HepG2 (cell line): ENCODE measurements at regions not wholly inside any gene's neighbourhood (a gene's known extent, or its start where the extent isn't known, plus 50 kb on each side); places are given as distances from the start of the nearest gene placed in this dataset.

Experiments
- ATAC-seq: fragments of 200-7000 bp; cut with Tn5 transposase; 3 replicates; pipeline ENCODE4 v1.9.1; 2020; ENCODE audit warnings: mild to moderate bottlenecking, moderate library complexity
- BruUV-seq: library from RNA; stranded (reverse); fragments of 400-500 nt; replicated peaks from 2 replicates; lab custom pipeline; 2021; lab: Mats Ljungman, UMichigan
- CTCF ChIA-PET: fragments of 300-600 bp; formaldehyde crosslinking; extraction: SDS; loops from one replicate; lab custom pipeline; 2021; ENCODE audit warnings: low total read pairs, inconsistent platforms, low intra/inter-chr PET ratio; lab: Yijun Ruan, JAX
- POLR2A ChIA-PET: fragments of 350-600 bp; sonication (Branson Sonifier 250); formaldehyde crosslinking; loops from one replicate; lab custom pipeline; 2020; ENCODE audit warnings: antibody characterized with exemption, inconsistent platforms; lab: Yijun Ruan, JAX
- DNase-seq: peaks from one replicate; pipeline ENCODE4 v3.0.0-alpha.2; 2015; ENCODE audit warnings: low spot score
- FAIRE-seq: peaks from 3 replicates; lab custom pipeline; 2011; peaks lifted over from hg19 to GRCh38; lab: Jason Lieb, UNC
- H2AFZ ChIP-seq: one replicate; pipeline ENCODE4 v1.6.1; 2011; ENCODE audit warnings: low read length, inconsistent platforms
- H3K27ac ChIP-seq: fragments of 300-600 bp; 3 replicates; pipeline ENCODE4 v1.8.0; 2011; ENCODE audit warnings: mixed run types, mild to moderate bottlenecking, mixed read lengths, low read length, inconsistent platforms; ENCODE audit not compliant: insufficient read depth; ENCODE audit errors: extremely low read length
- H3K27me3 ChIP-seq, 2 experiments: fragments of 200-600 bp in 1 of 2; 2 replicates in 1 of 2; 3 replicates in 1 of 2; pipeline versions ENCODE4 v1.6.0 to v1.8.0; 2011; ENCODE audit warnings: low read length in 2 of 2, mild to moderate bottlenecking in 2 of 2, moderate library complexity in 2 of 2, inconsistent platforms in 1 of 2; ENCODE audit not compliant: insufficient read depth in 2 of 2, control insufficient read depth in 1 of 2
- H3K36me3 ChIP-seq, 2 experiments: fragments of 200-600 bp in 1 of 2; replicated peaks in 1 of 2; 2 replicates in 1 of 2; 3 replicates in 1 of 2; pipeline versions ENCODE4 v1.5.1 to v1.8.0; 2011; ENCODE audit warnings: low read length in 2 of 2, inconsistent platforms in 1 of 2; ENCODE audit not compliant: insufficient read depth in 2 of 2, control insufficient read depth in 1 of 2
- H3K4me1 ChIP-seq: 2 replicates; pipeline ENCODE4 v1.5.1; 2012; ENCODE audit warnings: low read length, inconsistent platforms; ENCODE audit not compliant: insufficient read depth
- H3K4me2 ChIP-seq: 2 replicates; pipeline ENCODE4 v1.6.0; 2011; ENCODE audit warnings: low read depth, low read length, inconsistent platforms
- H3K4me3 ChIP-seq, 3 experiments: fragments of 200-600 bp in 1 of 3; sonication (generic), shearing (Covaris generic) in 1 of 3; replicated peaks in 1 of 3; 2 replicates each; pipeline ENCODE4 v1.5.1; 2011 to 2016; ENCODE audit warnings: low read length in 3 of 3, inconsistent platforms in 2 of 3, low read depth in 2 of 3, mild to moderate bottlenecking in 2 of 3, control low read depth in 1 of 3, mixed read lengths in 1 of 3; ENCODE audit not compliant: insufficient read depth in 1 of 3
- H3K79me2 ChIP-seq: one replicate; pipeline ENCODE4 v1.6.1; 2011; ENCODE audit warnings: low read length, inconsistent platforms; ENCODE audit not compliant: insufficient read depth
- H3K9ac ChIP-seq: 2 replicates; pipeline ENCODE4 v1.6.0; 2011; ENCODE audit warnings: mild to moderate bottlenecking, low read depth, low read length, inconsistent platforms; ENCODE audit not compliant: insufficient read depth
- H3K9me3 ChIP-seq: 2 replicates; pipeline ENCODE4 v1.5.1; 2012; ENCODE audit warnings: mild to moderate bottlenecking, low read length
- H4K20me1 ChIP-seq: 2 replicates; pipeline ENCODE4 v1.6.0; 2011; ENCODE audit warnings: inconsistent platforms, mild to moderate bottlenecking, low read length, moderate library complexity; ENCODE audit not compliant: insufficient read depth
- ARID2 ChIP-seq: sonication (generic); formaldehyde crosslinking; IDR thresholded peaks from 2 replicates; pipeline ENCODE4 v1.8.1; 2022; ENCODE audit warnings: mild to moderate bottlenecking, missing genetic modification reagents, borderline replicate concordance
- BCL6 ChIP-seq: IDR thresholded peaks from 2 replicates; pipeline ENCODE4 v1.6.1; 2016; ENCODE audit warnings: missing genetic modification reagents, missing compliant biosample characterization
- BRD4 ChIP-seq: sonication (generic); formaldehyde crosslinking; IDR thresholded peaks from 2 replicates; pipeline ENCODE4 v1.4.0; 2020; ENCODE audit warnings: missing genetic modification reagents
- CCAR2 ChIP-seq: fragments of 200-400 bp; formaldehyde crosslinking; optimal IDR thresholded peaks from 2 replicates; pipeline ENCODE3; 2018; ENCODE audit warnings: low read depth, mild to moderate bottlenecking, low read length, moderate library complexity
- GATAD1 ChIP-seq: IDR thresholded peaks from 2 replicates; pipeline ENCODE4 v1.6.1; 2016; ENCODE audit warnings: missing genetic modification reagents, missing compliant biosample characterization
- HNRNPLL ChIP-seq: fragments of 200-400 bp; formaldehyde crosslinking; IDR thresholded peaks from 2 replicates; pipeline ENCODE4 v1.6.1; 2017; ENCODE audit warnings: mild to moderate bottlenecking, low read depth, low read length; ENCODE audit not compliant: poor library complexity, severe bottlenecking
- ISX ChIP-seq: sonication (generic); formaldehyde crosslinking; conservative IDR thresholded peaks from 2 replicates; pipeline ENCODE4 v1.5.0; 2020; ENCODE audit warnings: missing genetic modification reagents
- KLF6 ChIP-seq: IDR thresholded peaks from 2 replicates; pipeline ENCODE4 v1.8.0; 2016; ENCODE audit warnings: missing biosample characterization, missing genetic modification reagents
- MTERF4 ChIP-seq: sonication (generic); formaldehyde crosslinking; IDR thresholded peaks from 2 replicates; pipeline ENCODE4 v1.8.0; 2023; ENCODE audit warnings: mild to moderate bottlenecking, missing genetic modification reagents
- RNF2 ChIP-seq: fragments of 450-650 bp; conservative IDR thresholded peaks from 2 replicates; pipeline ENCODE4 v1.6.1; 2016; ENCODE audit warnings: low read depth
- SIN3A ChIP-seq: IDR thresholded peaks from 2 replicates; pipeline ENCODE4 v1.6.1; 2011; ENCODE audit warnings: low read depth, mild to moderate bottlenecking, control low read depth, low read length, borderline replicate concordance
- SNRNP70 ChIP-seq: fragments of 200-400 bp; formaldehyde crosslinking; IDR thresholded peaks from 2 replicates; pipeline ENCODE4 v1.6.1; 2017; ENCODE audit warnings: mild to moderate bottlenecking, low read depth, low read length, moderate library complexity
- TAF1 ChIP-seq: sonication (generic); formaldehyde crosslinking; IDR thresholded peaks from 2 replicates; pipeline ENCODE4 v1.4.0; 2020; ENCODE audit warnings: missing genetic modification reagents
- ZFP36L1 ChIP-seq: sonication (generic); formaldehyde crosslinking; IDR thresholded peaks from 2 replicates; pipeline ENCODE4 v1.8.0; 2022; ENCODE audit warnings: mild to moderate bottlenecking, missing genetic modification reagents, moderate library complexity
- ZNF234 ChIP-seq: sonication (generic); formaldehyde crosslinking; conservative IDR thresholded peaks from 2 replicates; pipeline ENCODE4 v1.5.1; 2020; ENCODE audit warnings: mild to moderate bottlenecking, missing genetic modification reagents
- ZNF263 ChIP-seq: sonication (generic); formaldehyde crosslinking; IDR thresholded peaks from 2 replicates; pipeline ENCODE4 v1.4.0; 2020; ENCODE audit warnings: missing genetic modification reagents
- WGBS: methylation state at CpG from one replicate; pipeline ENCODE4 v1.1.6; 2017; ENCODE audit warnings: low lambda C conversion rate; 5-methylcytosine and 5-hydroxymethylcytosine counted together
- in situ Hi-C: cut with HindIII; loops from 2 replicates; pipeline ENCODE4 v1.10.0; 2017; ENCODE audit warnings: low pct_unique_long_range_greater_than_20kb; ENCODE audit not compliant: extremely low pct_ligation_motif_present
- intact Hi-C: fragments of 100-400 bp; cut with micrococcal nuclease; formaldehyde crosslinking; loops from one replicate; pipeline ENCODE4 v1.10.0; 2022; ENCODE audit not compliant: unreplicated experiment
- TF ChIP-seq, protein P1 (sequence below): sonication (generic); formaldehyde crosslinking; IDR thresholded peaks from 2 replicates; pipeline ENCODE4 v1.5.1; 2020; ENCODE audit warnings: missing genetic modification reagents, mild to moderate bottlenecking, borderline replicate concordance
- TF ChIP-seq, protein P2 (sequence below): sonication (generic); formaldehyde crosslinking; IDR thresholded peaks from 2 replicates; pipeline ENCODE4 v1.4.0; 2020; ENCODE audit warnings: missing genetic modification reagents, mild to moderate bottlenecking, borderline replicate concordance
- TF ChIP-seq, protein P3 (sequence below): sonication (generic); formaldehyde crosslinking; IDR thresholded peaks from 2 replicates; pipeline ENCODE4 v1.9.0; 2022; ENCODE audit warnings: missing genetic modification reagents, mild to moderate bottlenecking, borderline replicate concordance

- BruUV-seq, result no TSS peak
- intact Hi-C loops, result no loop called here
- Histone ChIP-seq H3K27me3 (no peaks in the 10 kb centered on the region; a peak in 1 of 5 replicates), H3K4me2 (no peak overlapping the region), H3K4me3 (no peak overlapping the region), H3K79me2 (no peaks in the 10 kb centered on the region), H2AFZ (no peak overlapping the region), H3K9me3 (no peaks in the 10 kb centered on the region), H3K9ac (no peak overlapping the region), H4K20me1 (no peaks in the 10 kb centered on the region), H3K36me3 (no peaks in the 10 kb centered on the region), H3K4me1 (no peaks in the 10 kb centered on the region), H3K27ac (no peak overlapping the region)
- ATAC-seq (no peak), DNase-seq (no peak), FAIRE-seq (no peak)
- TF ChIP-seq GATAD1 (CRISPR knock-in tag), result no peak
- no peak for TF ChIP-seq RNF2
- TF ChIP-seq CCAR2, result no peak
- TF ChIP-seq TAF1 (CRISPR knock-in tag), result no peak
- no peak for TF ChIP-seq BCL6 (CRISPR knock-in tag)
- TF ChIP-seq MTERF4, result no peak
- TF ChIP-seq SIN3A, result no peak
- TF ChIP-seq SNRNP70, result no peak
- TF ChIP-seq, protein P1, sequence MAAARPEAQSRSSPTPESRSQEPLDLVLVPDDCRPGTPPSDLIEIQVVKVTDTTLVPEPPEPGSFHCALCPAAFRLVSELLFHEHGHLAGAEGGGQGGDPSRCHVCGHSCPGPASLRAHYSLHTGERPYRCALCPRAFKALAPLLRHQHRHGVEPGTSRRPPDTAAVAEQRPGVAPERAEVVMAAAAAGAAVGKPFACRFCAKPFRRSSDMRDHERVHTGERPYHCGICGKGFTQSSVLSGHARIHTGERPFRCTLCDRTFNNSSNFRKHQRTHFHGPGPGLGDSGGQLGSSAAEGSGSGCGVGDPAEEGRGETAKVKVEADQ, result no peak
- TF ChIP-seq ZFP36L1 (CRISPR knock-in tag), result no peak
- TF ChIP-seq ZNF234 (CRISPR knock-in tag), result no peak
- no peak for TF ChIP-seq KLF6
- TF ChIP-seq HNRNPLL, result no peak
- TF ChIP-seq ZNF263 (CRISPR knock-in tag), result no peak
- TF ChIP-seq, protein P2, sequence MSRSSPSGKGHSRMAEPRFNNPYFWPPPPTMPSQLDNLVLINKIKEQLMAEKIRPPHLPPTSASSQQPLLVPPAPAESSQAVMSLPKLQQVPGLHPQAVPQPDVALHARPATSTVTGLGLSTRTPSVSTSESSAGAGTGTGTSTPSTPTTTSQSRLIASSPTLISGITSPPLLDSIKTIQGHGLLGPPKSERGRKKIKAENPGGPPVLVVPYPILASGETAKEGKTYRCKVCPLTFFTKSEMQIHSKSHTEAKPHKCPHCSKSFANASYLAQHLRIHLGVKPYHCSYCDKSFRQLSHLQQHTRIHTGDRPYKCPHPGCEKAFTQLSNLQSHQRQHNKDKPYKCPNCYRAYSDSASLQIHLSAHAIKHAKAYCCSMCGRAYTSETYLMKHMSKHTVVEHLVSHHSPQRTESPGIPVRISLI (CRISPR knock-in tag), result no peak
- TF ChIP-seq, protein P3, sequence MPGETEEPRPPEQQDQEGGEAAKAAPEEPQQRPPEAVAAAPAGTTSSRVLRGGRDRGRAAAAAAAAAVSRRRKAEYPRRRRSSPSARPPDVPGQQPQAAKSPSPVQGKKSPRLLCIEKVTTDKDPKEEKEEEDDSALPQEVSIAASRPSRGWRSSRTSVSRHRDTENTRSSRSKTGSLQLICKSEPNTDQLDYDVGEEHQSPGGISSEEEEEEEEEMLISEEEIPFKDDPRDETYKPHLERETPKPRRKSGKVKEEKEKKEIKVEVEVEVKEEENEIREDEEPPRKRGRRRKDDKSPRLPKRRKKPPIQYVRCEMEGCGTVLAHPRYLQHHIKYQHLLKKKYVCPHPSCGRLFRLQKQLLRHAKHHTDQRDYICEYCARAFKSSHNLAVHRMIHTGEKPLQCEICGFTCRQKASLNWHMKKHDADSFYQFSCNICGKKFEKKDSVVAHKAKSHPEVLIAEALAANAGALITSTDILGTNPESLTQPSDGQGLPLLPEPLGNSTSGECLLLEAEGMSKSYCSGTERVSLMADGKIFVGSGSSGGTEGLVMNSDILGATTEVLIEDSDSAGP (CRISPR knock-in tag), result no peak
- TF ChIP-seq BRD4 (CRISPR knock-in tag), result no peak
- no peak for TF ChIP-seq ISX
- TF ChIP-seq ARID2 (CRISPR knock-in tag), result no peak
- WGBS, result 35% methylated on average over 5 of the region's 6 CpGs
- in situ Hi-C loops, result no loop called here
- CTCF ChIA-PET, result no interaction called here
- POLR2A ChIA-PET, result no interaction called here
These were observed 318.9 kb upstream of the GATB start for GRCh38 chr4:152079543-152080293.
